ENCODE measurements at regions not wholly inside any gene's neighbourhood (a gene's known extent, or its start where the extent isn't known, plus 50 kb on each side); places are given as distances from the start of the nearest gene placed in this dataset.

GRCh38 chr5:133799571-133800237, 168.7 kb downstream of the C5orf15 start:
- no peak overlapping the region for H3K9ac ChIP-seq
- no peak for TF ChIP-seq Cebpa-rat (IDR thresholded peaks at IDR 0.05)

GRCh38 chr5:133797167-133797566, 171.3 kb downstream of the C5orf15 start:
- Histone ChIP-seq H3K27me3 (no peaks in the 10 kb centered on the region), H3K4me1 (peaks cover 0 to 24% (median 15%) of the 10 kb centered on the region in 10 experiments; a peak in 12 of 20 replicates), H3K27ac (no peak overlapping the region), H3K9ac (no peak overlapping the region), H3K4me3 (no peak overlapping the region), H3K36me3 (no peaks in the 10 kb centered on the region), H3K9me3 (replicated peaks in 1 of 11) (no peaks in the 10 kb centered on the region), H4K20me1 (no peaks in the 10 kb centered on the region), H3K4me2 (no peak overlapping the region)
- TF ChIP-seq Cebpa-rat (IDR thresholded peaks at IDR 0.05) = no peak

More at GRCh38 chr5:133799571-133800237, 168.7 kb downstream of the C5orf15 start:
- Histone ChIP-seq H4K20me1 (no peaks in the 10 kb centered on the region), H3K27me3 (no peaks in the 10 kb centered on the region), H3K27ac (no peak overlapping the region), H3K4me1 (peaks cover 0 to 30% (median 20%) of the 10 kb centered on the region in 10 experiments; a peak in 12 of 20 replicates), H3K9me3 (replicated peaks in 1 of 11) (peaks cover 0 to 11% (median 0%) of the 10 kb centered on the region in 11 experiments; a peak in 4 of 22 replicates), H3K4me2 (0 out of 22 replicates have a peak overlapping the region, but pooled peaks of 1 of the 11 experiments have one; percentile 23), H3K4me3 (no peak overlapping the region), H3K36me3 (no peaks in the 10 kb centered on the region)

- no peak overlapping the region for H3K4me3 ChIP-seq
- H3K36me3 ChIP-seq = no peaks in the 10 kb centered on the region
- no peak for TF ChIP-seq Cebpa-rat (IDR thresholded peaks at IDR 0.05)
- H3K27me3 ChIP-seq = no peaks in the 10 kb centered on the region
- H3K9ac ChIP-seq = no peak overlapping the region
- no peaks in the 10 kb centered on the region for H3K9me3 ChIP-seq (replicated peaks in 1 of 11)
- H3K27ac ChIP-seq = no peak overlapping the region
- H4K20me1 ChIP-seq = no peaks in the 10 kb centered on the region
- H3K4me1 ChIP-seq = peaks cover 0 to 14% (median 8%) of the 10 kb centered on the region in 10 experiments; a peak in 12 of 20 replicates
- no peak overlapping the region for H3K4me2 ChIP-seq
These were observed 172.2 kb downstream of the C5orf15 start for GRCh38 chr5:133796186-133796585.

- no peak overlapping the region for H3K4me3 ChIP-seq
- H3K36me3 ChIP-seq = no peaks in the 10 kb centered on the region
- H3K27ac ChIP-seq = no peak overlapping the region
- H3K4me2 ChIP-seq = no peak overlapping the region
- H3K27me3 ChIP-seq = no peaks in the 10 kb centered on the region
- H4K20me1 ChIP-seq = no peaks in the 10 kb centered on the region
- H3K9ac ChIP-seq = no peak overlapping the region
- H3K4me1 ChIP-seq = 0 out of 20 replicates have a peak, but pooled peaks cover 0 to under 1% (median 0%) of the 10 kb centered on the region in 10 experiments
- H3K9me3 ChIP-seq (replicated peaks in 1 of 11) = no peaks in the 10 kb centered on the region
- TF ChIP-seq Cebpa-rat (IDR thresholded peaks at IDR 0.05) = no peak
These were observed 173.5 kb downstream of the C5orf15 start for GRCh38 chr5:133794771-133795415.

GRCh38 chr5:133793756-133794465, 174.5 kb downstream of the C5orf15 start:
- no peak overlapping the region for H3K27ac ChIP-seq

GRCh38 chr5:133792655-133793054, 175.8 kb downstream of the C5orf15 start:
- H3K4me2 ChIP-seq = no peak overlapping the region
- TF ChIP-seq Cebpa-rat (IDR thresholded peaks at IDR 0.05) = no peak
- no peaks in the 10 kb centered on the region for H3K36me3 ChIP-seq

More at GRCh38 chr5:133793756-133794465, 174.5 kb downstream of the C5orf15 start:
- Histone ChIP-seq H3K9me3 (replicated peaks in 1 of 11) (no peaks in the 10 kb centered on the region), H3K4me1 (no peaks in the 10 kb centered on the region), H3K36me3 (no peaks in the 10 kb centered on the region), H3K27me3 (no peaks in the 10 kb centered on the region), H3K9ac (no peak overlapping the region), H3K4me3 (no peak overlapping the region), H3K4me2 (no peak overlapping the region), H4K20me1 (no peaks in the 10 kb centered on the region)
- TF ChIP-seq Cebpa-rat (IDR thresholded peaks at IDR 0.05) = no peak

GRCh38 chr5:133792024-133792423, 176.4 kb downstream of the C5orf15 start:
- no peaks in the 10 kb centered on the region for H3K27me3 ChIP-seq
- H4K20me1 ChIP-seq = no peaks in the 10 kb centered on the region
- H3K9ac ChIP-seq = no peak overlapping the region
- TF ChIP-seq Cebpa-rat (IDR thresholded peaks at IDR 0.05) = no peak
- no peak overlapping the region for H3K4me2 ChIP-seq
- no peaks in the 10 kb centered on the region for H3K4me1 ChIP-seq
- no peaks in the 10 kb centered on the region for H3K36me3 ChIP-seq
- no peak overlapping the region for H3K4me3 ChIP-seq
- H3K9me3 ChIP-seq (replicated peaks in 1 of 11) = no peaks in the 10 kb centered on the region
- H3K27ac ChIP-seq = no peak overlapping the region

More at GRCh38 chr5:133792655-133793054, 175.8 kb downstream of the C5orf15 start:
- H3K9me3 ChIP-seq (replicated peaks in 1 of 11) = no peaks in the 10 kb centered on the region
- H3K27me3 ChIP-seq = no peaks in the 10 kb centered on the region
- no peak overlapping the region for H3K9ac ChIP-seq
- H3K4me3 ChIP-seq = no peak overlapping the region
- no peaks in the 10 kb centered on the region for H4K20me1 ChIP-seq
- no peaks in the 10 kb centered on the region for H3K4me1 ChIP-seq
- H3K27ac ChIP-seq = no peak overlapping the region

- H3K4me2 ChIP-seq = no peak overlapping the region
- H4K20me1 ChIP-seq = no peaks in the 10 kb centered on the region
- no peaks in the 10 kb centered on the region for H3K27me3 ChIP-seq
- TF ChIP-seq Cebpa-rat (IDR thresholded peaks at IDR 0.05) = no peak
- no peak overlapping the region for H3K9ac ChIP-seq
- H3K4me3 ChIP-seq = no peak overlapping the region
- no peaks in the 10 kb centered on the region for H3K4me1 ChIP-seq
- no peak overlapping the region for H3K27ac ChIP-seq
- peaks cover 0 to under 1% (median 0%) of the 10 kb centered on the region in 11 experiments; a peak in 2 of 22 replicates for H3K9me3 ChIP-seq (replicated peaks in 1 of 11)
- H3K36me3 ChIP-seq = no peaks in the 10 kb centered on the region
These were observed 177.5 kb downstream of the C5orf15 start for GRCh38 chr5:133790898-133791297.

GRCh38 chr5:133789428-133789827, 177.1 kb upstream of the FSTL4 start:
- Histone ChIP-seq H3K4me1 (no peaks in the 10 kb centered on the region), H3K9ac (no peak overlapping the region), H3K4me2 (no peak overlapping the region), H3K27ac (no peak overlapping the region), H3K4me3 (no peak overlapping the region), H3K36me3 (no peaks in the 10 kb centered on the region; a peak in 1 of 22 replicates), H4K20me1 (no peaks in the 10 kb centered on the region), H3K9me3 (replicated peaks in 1 of 11) (peaks cover 0 to 12% (median 7%) of the 10 kb centered on the region in 11 experiments; a peak in 9 of 22 replicates), H3K27me3 (no peaks in the 10 kb centered on the region)
- TF ChIP-seq Cebpa-rat (IDR thresholded peaks at IDR 0.05) = no peak

Measured in BLaER1 treated with 17β-estradiol and CSF1 and Interleukin-3, amounts not matched to agents 10 nM and 100 nM (cell line).